ENCODE measurements at regions not wholly inside any gene's neighbourhood (a gene's known extent, or its start where the extent isn't known, plus 50 kb on each side); places are given as distances from the start of the nearest gene placed in this dataset.

DNA sequence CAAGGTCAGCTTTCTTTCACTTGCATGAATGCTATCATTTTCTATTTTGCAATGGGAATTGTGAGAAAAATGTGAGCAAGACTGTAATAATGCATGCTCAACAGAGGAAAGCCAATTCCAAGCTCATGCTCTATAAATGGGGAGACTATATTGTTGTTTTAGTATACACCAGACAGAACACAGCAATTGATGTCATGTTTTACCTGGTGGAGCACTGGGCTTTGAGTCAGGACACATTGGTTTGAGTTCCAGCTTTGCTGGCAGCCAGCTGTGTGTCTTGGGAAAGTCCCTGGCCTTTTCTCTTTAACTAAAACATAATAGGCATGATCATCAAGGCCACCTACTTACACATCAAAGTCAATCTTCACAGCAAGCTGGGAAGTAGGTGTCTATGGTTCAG lies 83.3 kb downstream of the FOXA2 start:
- TF ChIP-seq, protein P1, sequence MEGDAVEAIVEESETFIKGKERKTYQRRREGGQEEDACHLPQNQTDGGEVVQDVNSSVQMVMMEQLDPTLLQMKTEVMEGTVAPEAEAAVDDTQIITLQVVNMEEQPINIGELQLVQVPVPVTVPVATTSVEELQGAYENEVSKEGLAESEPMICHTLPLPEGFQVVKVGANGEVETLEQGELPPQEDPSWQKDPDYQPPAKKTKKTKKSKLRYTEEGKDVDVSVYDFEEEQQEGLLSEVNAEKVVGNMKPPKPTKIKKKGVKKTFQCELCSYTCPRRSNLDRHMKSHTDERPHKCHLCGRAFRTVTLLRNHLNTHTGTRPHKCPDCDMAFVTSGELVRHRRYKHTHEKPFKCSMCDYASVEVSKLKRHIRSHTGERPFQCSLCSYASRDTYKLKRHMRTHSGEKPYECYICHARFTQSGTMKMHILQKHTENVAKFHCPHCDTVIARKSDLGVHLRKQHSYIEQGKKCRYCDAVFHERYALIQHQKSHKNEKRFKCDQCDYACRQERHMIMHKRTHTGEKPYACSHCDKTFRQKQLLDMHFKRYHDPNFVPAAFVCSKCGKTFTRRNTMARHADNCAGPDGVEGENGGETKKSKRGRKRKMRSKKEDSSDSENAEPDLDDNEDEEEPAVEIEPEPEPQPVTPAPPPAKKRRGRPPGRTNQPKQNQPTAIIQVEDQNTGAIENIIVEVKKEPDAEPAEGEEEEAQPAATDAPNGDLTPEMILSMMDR (IDR thresholded peaks at IDR 0.05), result no peak
- TF ChIP-seq POLR2A (IDR thresholded peaks at IDR 0.05), result no peak
